GM12892 (cell line): ENCODE measurements at regions not wholly inside any gene's neighbourhood (a gene's known extent, or its start where the extent isn't known, plus 50 kb on each side); places are given as distances from the start of the nearest gene placed in this dataset.
A peak's percentile ranks its signal among the peaks of the same experiment; 100 is the strongest.

ENCODE experiments used
- DNase-seq: peaks from one replicate; pipeline ENCODE4 v3.0.0; 2011; ENCODE audit not compliant: insufficient read length
- FAIRE-seq: peaks from 2 replicates; lab custom pipeline; 2011; peaks lifted over from hg19 to GRCh38; lab: Jason Lieb, UNC
- POLR2A ChIP-seq: IDR thresholded peaks from 2 replicates; pipeline ENCODE4 v1.6.1; 2011; ENCODE audit warnings: low read depth, low read length, control low read depth
- POLR2AphosphoS5 ChIP-seq: IDR thresholded peaks from 2 replicates; pipeline ENCODE4 v1.6.1; 2011; ENCODE audit warnings: low read depth, low read length, control low read depth
- TAF1 ChIP-seq: IDR thresholded peaks from 2 replicates; pipeline ENCODE4 v1.6.1; 2011; ENCODE audit warnings: low read depth, mild to moderate bottlenecking, control low read depth, low read length, borderline replicate concordance

- FAIRE-seq (no peak), DNase-seq (no peak)
- no peak for TF ChIP-seq POLR2AphosphoS5
- no peak for TF ChIP-seq TAF1
- TF ChIP-seq POLR2A: no peak
Observed at GRCh38 chr15:69974321-69974720, 123.4 kb downstream of the TLE3 start.

GRCh38 chr15:69976366-69976994, 121.2 kb downstream of the TLE3 start:
- DNase-seq (no peak), FAIRE-seq (peak; percentile 69)
- TF ChIP-seq POLR2AphosphoS5 (no peak), TAF1 (no peak), POLR2A (no peak)

GRCh38 chr15:69978603-69979002, 119.1 kb downstream of the TLE3 start:
- DNase-seq (no peak), FAIRE-seq (no peak)
- TF ChIP-seq TAF1 (no peak), POLR2AphosphoS5 (no peak), POLR2A (no peak)

GRCh38 chr15:69979262-69979661, 118.5 kb downstream of the TLE3 start:
- no peak for TF ChIP-seq POLR2A
- TF ChIP-seq TAF1: no peak
- no peak for TF ChIP-seq POLR2AphosphoS5
- FAIRE-seq: peak; percentile 97
- DNase-seq: peak; percentile 52

- FAIRE-seq (no peak), DNase-seq (peak; percentile 72)
- TF ChIP-seq POLR2A: no peak
- TF ChIP-seq TAF1: no peak
- no peak; the same call in 1 of the 2 replicates for TF ChIP-seq POLR2AphosphoS5
Observed at GRCh38 chr15:69979783-69980182, 117.9 kb downstream of the TLE3 start.

DNA sequence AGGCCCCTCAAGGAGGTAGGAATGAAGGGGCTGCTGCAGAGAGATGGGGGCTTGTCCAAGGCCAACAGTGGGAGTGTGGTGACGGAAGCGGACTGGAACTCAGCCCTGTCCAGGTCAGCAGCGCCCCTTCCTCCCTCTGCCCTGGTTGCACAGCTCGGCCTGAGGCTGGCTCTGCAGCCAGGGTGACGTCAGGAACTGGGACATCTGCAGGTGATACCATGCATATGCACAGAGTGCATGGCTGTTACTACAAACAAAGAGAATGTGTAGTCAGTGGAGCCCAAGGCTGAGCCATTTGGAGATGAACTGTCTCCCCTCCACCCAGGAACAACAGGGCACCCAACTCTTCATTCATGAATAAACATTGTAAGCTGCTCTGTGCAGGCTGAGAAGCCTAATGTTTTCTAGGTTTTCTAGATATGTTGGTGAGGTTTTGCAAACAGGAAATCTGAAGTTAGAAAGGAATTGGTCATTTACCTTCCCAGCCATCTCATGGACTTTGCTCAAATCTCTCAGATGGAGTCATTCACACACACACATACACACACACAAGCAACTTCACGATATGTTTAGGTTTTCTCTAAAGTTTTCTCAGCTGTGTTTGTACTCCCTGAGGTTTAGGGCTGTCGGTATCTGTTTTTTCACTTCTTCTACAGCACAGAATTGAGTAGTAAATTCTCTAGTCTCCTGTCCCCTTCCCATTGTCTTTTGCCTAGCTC, 117.2 kb downstream of the TLE3 start:
- DNase-seq: no peak
- TF ChIP-seq POLR2A (no peak), TAF1 (no peak), POLR2AphosphoS5 (no peak)
- peak; percentile 84 for FAIRE-seq

- TF ChIP-seq POLR2A (no peak), TAF1 (no peak), POLR2AphosphoS5 (no peak)
- FAIRE-seq (no peak), DNase-seq (no peak)
Observed at GRCh38 chr15:69982037-69982436, 115.7 kb downstream of the TLE3 start.

DNA sequence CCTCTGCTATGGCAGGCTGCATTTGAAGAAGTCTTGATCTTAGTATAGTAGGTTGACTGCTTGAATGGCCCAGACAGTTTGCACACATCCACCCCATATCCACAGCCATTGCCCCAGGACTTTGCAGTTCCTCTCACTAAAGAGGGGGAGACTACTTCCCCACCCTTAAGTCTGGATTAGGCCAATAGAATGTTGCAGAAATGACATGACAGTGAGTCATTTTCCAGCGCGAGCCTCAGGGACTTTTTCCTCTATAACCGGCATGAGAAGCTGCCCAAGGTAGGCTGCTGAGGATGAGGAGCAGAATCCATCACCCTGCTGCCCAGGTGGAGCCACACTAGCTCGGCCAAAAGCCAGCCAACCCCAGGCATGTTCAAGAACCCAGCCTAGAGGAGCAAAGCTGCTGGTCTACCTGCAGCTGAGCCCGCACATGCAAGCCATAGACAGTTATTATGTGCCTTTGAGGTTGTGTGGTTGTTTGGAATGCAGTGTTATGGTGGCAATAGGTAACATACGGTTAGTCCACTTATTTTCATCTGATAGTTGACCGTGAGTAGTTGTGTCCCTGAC, 113.9 kb downstream of the TLE3 start:
- DNase-seq (no peak), FAIRE-seq (no peak)
- TF ChIP-seq POLR2A (no peak), TAF1 (no peak), POLR2AphosphoS5 (no peak)

GRCh38 chr15:69987492-69988489, 109.9 kb downstream of the TLE3 start:
- DNase-seq (no peak), FAIRE-seq (no peak)
- TF ChIP-seq POLR2AphosphoS5: no peak
- TF ChIP-seq POLR2A: no peak
- TF ChIP-seq TAF1: no peak

GRCh38 chr15:69988541-69989225, 109.0 kb downstream of the TLE3 start:
- TF ChIP-seq POLR2AphosphoS5 (no peak), POLR2A (no peak), TAF1 (no peak)
- DNase-seq (no peak), FAIRE-seq (no peak)
